Adrenal gland (tissue), 5 donors: ENCODE measurements at regions not wholly inside any gene's neighbourhood (a gene's known extent, or its start where the extent isn't known, plus 50 kb on each side); places are given as distances from the start of the nearest gene placed in this dataset.
"Not testable (repeated sequence)": the region's sequence is repeated elsewhere in the genome, so short reads cannot be mapped to it uniquely, and the experiment has no call there.

Experiments used
- CTCF ChIP-seq, 6 experiments: fragments of 450-650 bp in 4 of 6; fragments of 200-600 bp in 2 of 6; sonication (generic) in 1 of 6; IDR thresholded peaks; 1 replicate in 5 of 6; 2 replicates in 1 of 6; pipeline versions ENCODE4 v1.5.1 to v1.8.0; 2016 to 2021; ENCODE audit warnings: antibody characterized with exemption in 6 of 6, mild to moderate bottlenecking in 2 of 6, moderate library complexity in 1 of 6
- POLR2A ChIP-seq, 2 donors: fragments of 450-650 bp; IDR thresholded peaks; one replicate each; pipeline ENCODE4 v1.6.1; 2017; ENCODE audit warnings: antibody characterized with exemption in 2 of 2, mild to moderate bottlenecking in 2 of 2, moderate library complexity in 1 of 2
- donor health status: DM: no; HTN: no; CAD: no.

GRCh38 chr5:106032069-106032468 lies 1638.7 kb downstream of the EFNA5 start:
- TF ChIP-seq CTCF, POLR2A (IDR thresholded peaks at IDR 0.05): not testable (repeated sequence)
